ENCODE measurements at regions not wholly inside any gene's neighbourhood (a gene's known extent, or its start where the extent isn't known, plus 50 kb on each side); places are given as distances from the start of the nearest gene placed in this dataset.

- POLR2A ChIA-PET, result no interaction called here
- Histone ChIP-seq H3K27ac (ENCODE audit: low read length in 2 of 2) (no peak overlapping the region), H4K20me1 (ENCODE audit: control insufficient read depth, insufficient read depth, low read length, poor library complexity, severe bottlenecking) (no peaks in the 10 kb centered on the region), H3K79me2 (ENCODE audit: control insufficient read depth, insufficient read depth, low read length) (no peaks in the 10 kb centered on the region), H3K9ac (ENCODE audit: low read length) (no peak overlapping the region), H3K4me3 (ENCODE audit: control extremely low read depth in 1 of 5, extremely low read depth in 1 of 5, insufficient read depth in 1 of 5, low read depth in 2 of 5, low read length in 4 of 5) (no peak overlapping the region), H2AFZ (ENCODE audit: insufficient read depth, low read depth, low read length, poor library complexity, severe bottlenecking) (no peak overlapping the region), H3K27me3 (replicated peaks in 1 of 4; ENCODE audit: control extremely low read depth in 1 of 4, control insufficient read depth in 3 of 4, insufficient read depth in 4 of 4, low read length in 3 of 4) (no peaks in the 10 kb centered on the region), H3K4me2 (replicated peaks; ENCODE audit: low read depth, low read length, poor library complexity, severe bottlenecking) (no peak overlapping the region), H3K36me3 (replicated peaks in 1 of 2; ENCODE audit: control extremely low read depth in 1 of 2, control insufficient read depth in 1 of 2, extremely low read depth in 1 of 2, insufficient read depth in 2 of 2, low read length in 1 of 2) (no peaks in the 10 kb centered on the region), H3K9me3 (ENCODE audit: control extremely low read depth in 1 of 3, control insufficient read depth in 2 of 3, insufficient read depth in 1 of 3, low read length in 2 of 3) (no peaks in the 10 kb centered on the region), H3K4me1 (ENCODE audit: control insufficient read depth in 2 of 2, insufficient read depth in 2 of 2, low read length in 2 of 2) (no peaks in the 10 kb centered on the region)
- ATAC-seq (ENCODE audit: low read depth), result no peak
- CTCF ChIA-PET, result no interaction called here
- no peak overlapping the region for H3K4me3 Mint-ChIP-seq
- TF ChIP-seq CTCF (IDR thresholded peaks at IDR 0.05) (no peak), EZH2 (IDR thresholded peaks at IDR 0.05; ENCODE audit: borderline replicate concordance, insufficient read depth, low read depth, low read length, poor library complexity, severe bottlenecking) (no peak)
- no peak overlapping the region for H3K27ac Mint-ChIP-seq
- H3K27me3 Mint-ChIP-seq, result no peaks in the 10 kb centered on the region
- WGBS (ENCODE audit: insufficient coverage), result 74% methylated on average over 5 of the region's 12 CpGs
- peaks cover 7% of the 10 kb centered on the region for H3K9me3 Mint-ChIP-seq (ENCODE audit: insufficient read depth)
- intact Hi-C loops (cut with micrococcal nuclease), result no loop called here
- no peak for DNase-seq
- H3K4me1 Mint-ChIP-seq, result no peaks in the 10 kb centered on the region
Observed at GRCh38 chr20:52552181-52552872, 360.7 kb upstream of the ZFP64 start.

- Mint-ChIP-seq H3K9me3 (ENCODE audit: insufficient read depth) (no peaks in the 10 kb centered on the region), H3K27me3 (no peaks in the 10 kb centered on the region), H3K27ac (no peak overlapping the region), H3K4me1 (no peaks in the 10 kb centered on the region), H3K4me3 (no peak overlapping the region)
- 11% methylated on average over 1 of the region's 4 CpGs for WGBS (ENCODE audit: insufficient coverage)
- H3K4me2 ChIP-seq (replicated peaks; ENCODE audit: low read depth, low read length, poor library complexity, severe bottlenecking), result no peak overlapping the region
- H3K9ac ChIP-seq (ENCODE audit: low read length), result no peak overlapping the region
- TF ChIP-seq EZH2 (IDR thresholded peaks at IDR 0.05; ENCODE audit: borderline replicate concordance, insufficient read depth, low read depth, low read length, poor library complexity, severe bottlenecking) (no peak), CTCF (IDR thresholded peaks at IDR 0.05) (no peak)
- intact Hi-C loops (cut with micrococcal nuclease), result no loop called here
- ATAC-seq (ENCODE audit: low read depth), result no peak
- H4K20me1 ChIP-seq (ENCODE audit: control insufficient read depth, insufficient read depth, low read length, poor library complexity, severe bottlenecking), result no peaks in the 10 kb centered on the region
- DNase-seq, result no peak
- POLR2A ChIA-PET, result no interaction called here
- no peak overlapping the region for H3K27ac ChIP-seq (ENCODE audit: low read length in 2 of 2)
- H3K27me3 ChIP-seq (replicated peaks in 1 of 4; ENCODE audit: control extremely low read depth in 1 of 4, control insufficient read depth in 3 of 4, insufficient read depth in 4 of 4, low read length in 3 of 4), result no peaks in the 10 kb centered on the region
- H3K4me3 ChIP-seq (ENCODE audit: control extremely low read depth in 1 of 5, extremely low read depth in 1 of 5, insufficient read depth in 1 of 5, low read depth in 2 of 5, low read length in 4 of 5), result no peak overlapping the region
- H3K36me3 ChIP-seq (replicated peaks in 1 of 2; ENCODE audit: control extremely low read depth in 1 of 2, control insufficient read depth in 1 of 2, extremely low read depth in 1 of 2, insufficient read depth in 2 of 2, low read length in 1 of 2), result no peaks in the 10 kb centered on the region
- CTCF ChIA-PET, result no interaction called here
- H3K79me2 ChIP-seq (ENCODE audit: control insufficient read depth, insufficient read depth, low read length), result no peaks in the 10 kb centered on the region
- peaks cover 0 to 6% (median 0%) of the 10 kb centered on the region in 3 donors for H3K9me3 ChIP-seq (ENCODE audit: control extremely low read depth in 1 of 3, control insufficient read depth in 2 of 3, insufficient read depth in 1 of 3, low read length in 2 of 3)
- no peak overlapping the region for H2AFZ ChIP-seq (ENCODE audit: insufficient read depth, low read depth, low read length, poor library complexity, severe bottlenecking)
- H3K4me1 ChIP-seq (ENCODE audit: control insufficient read depth in 2 of 2, insufficient read depth in 2 of 2, low read length in 2 of 2), result no peaks in the 10 kb centered on the region
Observed at GRCh38 chr20:52542131-52542530, 350.6 kb upstream of the ZFP64 start.
